IMR-90 (cell line): ENCODE measurements at regions not wholly inside any gene's neighbourhood (a gene's known extent, or its start where the extent isn't known, plus 50 kb on each side); places are given as distances from the start of the nearest gene placed in this dataset.
A peak's percentile ranks its signal among the peaks of the same experiment; 100 is the strongest.

Experiments
- ATAC-seq: fragments of 200-7000 bp; cut with Tn5 transposase; 2 replicates; pipeline ENCODE4 v1.9.1; 2020; ENCODE audit warnings: low read depth, mild to moderate bottlenecking, moderate library complexity
- BruUV-seq: library from RNA; stranded (reverse); fragments of 400-500 nt; replicated peaks from 2 replicates; lab custom pipeline; 2021; lab: Mats Ljungman, UMichigan
- CTCF ChIA-PET: fragments of 300-600 bp; formaldehyde crosslinking; extraction: SDS; loops from one replicate; lab custom pipeline; 2021; ENCODE audit warnings: antibody characterized with exemption; lab: Yijun Ruan, JAX
- POLR2A ChIA-PET: fragments of 300-600 bp; sonication (Branson Sonifier 250); formaldehyde crosslinking; loops from one replicate; lab custom pipeline; 2022; ENCODE audit warnings: antibody characterized with exemption; ENCODE audit not compliant: unreplicated experiment; lab: Charles Lee
- DNase-seq: peaks from one replicate; pipeline ENCODE4 v3.0.0; 2013
- H2AFZ ChIP-seq: replicated peaks from 2 replicates; pipeline ENCODE3; 2013; ENCODE audit warnings: low read length, mild to moderate bottlenecking; ENCODE audit not compliant: poor library complexity
- H2AK5ac ChIP-seq: 2 replicates; pipeline ENCODE4 v1.6.1; 2013; ENCODE audit warnings: low read depth, low read length, inconsistent platforms
- H2AK9ac ChIP-seq: replicated peaks from 2 replicates; pipeline ENCODE3; 2013; ENCODE audit warnings: mild to moderate bottlenecking, low read depth, low read length, moderate library complexity; ENCODE audit not compliant: poor library complexity
- H2BK120ac ChIP-seq: 2 replicates; pipeline ENCODE4 v1.6.1; 2013; ENCODE audit warnings: low read depth, low read length, inconsistent platforms
- H2BK15ac ChIP-seq: 3 replicates; pipeline ENCODE4 v1.6.1; 2013; ENCODE audit warnings: low read depth, low read length, inconsistent platforms
- H2BK20ac ChIP-seq: 2 replicates; pipeline ENCODE4 v1.6.1; 2013; ENCODE audit warnings: low read depth, mild to moderate bottlenecking, inconsistent platforms, low read length, moderate library complexity
- H2BK5ac ChIP-seq: 2 replicates; pipeline ENCODE4 v1.6.1; 2013; ENCODE audit warnings: mild to moderate bottlenecking, low read depth, low read length, inconsistent platforms; ENCODE audit not compliant: poor library complexity, severe bottlenecking
- H3K14ac ChIP-seq: replicated peaks from 2 replicates; pipeline ENCODE4 v1.6.1; 2013; ENCODE audit warnings: low read depth, low read length, inconsistent platforms
- H3K18ac ChIP-seq: 2 replicates; pipeline ENCODE4 v1.6.1; 2013; ENCODE audit warnings: low read depth, low read length, control low read depth
- H3K23ac ChIP-seq: 2 replicates; pipeline ENCODE4 v1.6.1; 2013; ENCODE audit warnings: low read depth, low read length, inconsistent platforms
- H3K27ac ChIP-seq: 2 replicates; pipeline ENCODE4 v1.5.1; 2013; ENCODE audit warnings: mild to moderate bottlenecking, control low read depth, low read length; ENCODE audit not compliant: insufficient read depth
- H3K27me3 ChIP-seq: 2 replicates; pipeline ENCODE4 v1.6.1; 2013; ENCODE audit warnings: low read length; ENCODE audit not compliant: control insufficient read depth, insufficient read depth
- H3K36me3 ChIP-seq: 2 replicates; pipeline ENCODE4 v1.6.1; 2013; ENCODE audit warnings: low read length, mixed read lengths; ENCODE audit not compliant: control insufficient read depth, insufficient read depth
- H3K4ac ChIP-seq: 2 replicates; pipeline ENCODE4 v1.6.1; 2013; ENCODE audit warnings: low read depth, low read length, inconsistent platforms
- H3K4me1 ChIP-seq: 2 replicates; pipeline ENCODE4 v1.6.1; 2013; ENCODE audit warnings: low read length, mixed read lengths; ENCODE audit not compliant: control insufficient read depth, insufficient read depth
- H3K4me2 ChIP-seq: 2 replicates; pipeline ENCODE4 v1.6.1; 2013; ENCODE audit warnings: low read depth, mild to moderate bottlenecking, control low read depth, low read length, moderate library complexity
- H3K4me3 ChIP-seq: 2 replicates; pipeline ENCODE4 v1.5.1; 2013; ENCODE audit warnings: low read depth, mild to moderate bottlenecking, control low read depth, low read length, moderate library complexity; ENCODE audit not compliant: insufficient read depth
- H3K56ac ChIP-seq: 2 replicates; pipeline ENCODE4 v1.6.1; 2013; ENCODE audit warnings: low read length, inconsistent platforms; ENCODE audit not compliant: insufficient read depth; ENCODE audit errors: extremely low read depth
- H3K79me1 ChIP-seq, 2 experiments: 2 replicates each; pipeline ENCODE4 v1.6.1; 2013; ENCODE audit warnings: low read length in 2 of 2, inconsistent platforms in 1 of 2, low read depth in 1 of 2
- H3K9ac ChIP-seq: 2 replicates; pipeline ENCODE4 v1.6.1; 2013; ENCODE audit warnings: low read depth, low read length, control low read depth
- H3K9me1 ChIP-seq: 2 replicates; pipeline ENCODE4 v1.6.1; 2013; ENCODE audit warnings: low read length, inconsistent platforms; ENCODE audit not compliant: insufficient read depth
- H3K9me3 ChIP-seq: 2 replicates; pipeline ENCODE4 v1.6.1; 2013; ENCODE audit warnings: low read length; ENCODE audit not compliant: control insufficient read depth, insufficient read depth
- H4K20me1 ChIP-seq: 2 replicates; pipeline ENCODE4 v1.6.1; 2013; ENCODE audit warnings: low read length, inconsistent platforms; ENCODE audit not compliant: insufficient read depth
- H4K5ac ChIP-seq: 2 replicates; pipeline ENCODE4 v1.6.1; 2013; ENCODE audit warnings: mild to moderate bottlenecking, low read depth, low read length, control low read depth
- H4K8ac ChIP-seq, 2 experiments: 2 replicates each; pipeline ENCODE4 v1.6.1; 2013; ENCODE audit warnings: low read depth in 2 of 2, low read length in 2 of 2, control low read depth in 1 of 2, inconsistent platforms in 1 of 2
- H4K91ac ChIP-seq: 2 replicates; pipeline ENCODE4 v1.6.1; 2013; ENCODE audit warnings: low read depth, low read length, inconsistent platforms; ENCODE audit not compliant: insufficient read depth
- BHLHE40 ChIP-seq: fragments of 150-350 bp; IDR thresholded peaks from 2 replicates; pipeline ENCODE4 v1.6.1; 2016; ENCODE audit warnings: mild to moderate bottlenecking, low read depth, low read length
- MAFK ChIP-seq: IDR thresholded peaks from 2 replicates; pipeline ENCODE4 v1.6.1; 2012; ENCODE audit warnings: low read depth, low read length, improper control_type of control experiment
- MAZ ChIP-seq: IDR thresholded peaks from 2 replicates; pipeline ENCODE4 v1.6.1; 2012; ENCODE audit warnings: low read depth, mild to moderate bottlenecking, low read length, improper control_type of control experiment, moderate library complexity, borderline replicate concordance
- POLR2A ChIP-seq: IDR thresholded peaks from 2 replicates; pipeline ENCODE4 v1.6.1; 2012; ENCODE audit warnings: mild to moderate bottlenecking, low read depth, low read length
- WGBS, 2 experiments: methylation state at CpG; one replicate each; pipeline versions ENCODE4 v1.1.5 to v1.1.7; 2013; ENCODE audit warnings: missing lambda C conversion rate in 2 of 2; ENCODE audit not compliant: insufficient read length in 1 of 2; ENCODE audit errors: extremely low coverage in 2 of 2; 5-methylcytosine and 5-hydroxymethylcytosine counted together
- dilution Hi-C: fragments of 300-500 bp; cut with HindIII; formaldehyde crosslinking; loops from one replicate; pipeline ENCODE4 v1.14.3; 2018; ENCODE audit warnings: low sequenced_read_pairs; ENCODE audit not compliant: unreplicated experiment
- in situ Hi-C: fragments of 300-500 bp; cut with MboI; formaldehyde crosslinking; loops from 3 replicates; pipeline ENCODE4 v1.14.3; 2019; ENCODE audit warnings: low sequenced_read_pairs, inconsistent platforms, mixed read lengths
- intact Hi-C: fragments of 100-400 bp; cut with micrococcal nuclease; formaldehyde crosslinking; loops from 2 replicates; pipeline ENCODE4 v1.10.0; 2022
- TF ChIP-seq, protein P1 (sequence below): fragments of 150-350 bp; IDR thresholded peaks from 2 replicates; pipeline ENCODE4 v1.6.1; 2017; ENCODE audit warnings: mild to moderate bottlenecking, antibody characterized with exemption, low read length, low read depth

DNA sequence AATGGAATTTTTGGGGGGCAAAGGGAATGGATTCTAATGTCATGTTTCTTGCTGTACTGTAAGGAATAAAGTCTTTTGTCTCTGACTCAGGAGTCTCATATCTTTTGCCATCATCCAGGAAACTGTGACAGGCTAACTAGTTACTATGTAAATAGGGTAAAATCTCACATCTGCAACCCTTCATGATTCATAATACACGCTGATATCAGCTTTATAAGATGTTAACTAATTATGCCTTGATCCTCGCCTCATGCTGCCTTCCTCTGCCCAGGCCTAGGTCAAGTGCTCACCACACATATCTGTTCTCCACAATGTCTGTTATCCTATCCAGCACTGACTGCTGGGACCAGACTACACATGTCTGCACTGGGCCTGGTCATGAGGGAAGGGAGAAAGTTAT is 81.3 kb upstream of the CXCL12 start:
- Histone ChIP-seq H3K18ac (no peak overlapping the region), H3K4me2 (no peak overlapping the region), H3K9me3 (no peaks in the 10 kb centered on the region), H2AFZ (no peak overlapping the region), H2AK9ac (no peak overlapping the region), H3K4ac (no peak overlapping the region), H2BK5ac (no peak overlapping the region), H3K23ac (no peak overlapping the region), H4K5ac (no peak overlapping the region), H3K27me3 (peaks cover 5% of the 10 kb centered on the region), H3K27ac (no peak overlapping the region), H3K9me1 (no peaks in the 10 kb centered on the region), H3K14ac (no peak overlapping the region), H3K79me1 (no peaks in the 10 kb centered on the region), H2BK20ac (no peak overlapping the region), H4K91ac (no peak overlapping the region), H2AK5ac (no peak overlapping the region), H2BK120ac (no peak overlapping the region), H3K4me3 (no peak overlapping the region), H3K36me3 (no peaks in the 10 kb centered on the region), H4K8ac (no peak overlapping the region), H4K20me1 (no peaks in the 10 kb centered on the region), H3K9ac (no peak overlapping the region), H3K4me1 (peaks cover 5% of the 10 kb centered on the region), H2BK15ac (no peak overlapping the region), H3K56ac (no peak overlapping the region)
- no CpG with 5 or more reads among the region's 2 CpGs for WGBS, 2 experiments
- peak; percentile 51 for DNase-seq
- ChIA-PET CTCF (interaction anchor here (1.0 kb wide), 1 partner anchor 389 kb away, joined by 3 read pairs; no protein-coding TSS in a partner anchor), POLR2A (no interaction called here)
- peak; percentile 49; the same call in 1 of the 2 replicates for ATAC-seq
- intact Hi-C loops (no loop called here), in situ Hi-C loops (no loop called here), dilution Hi-C loops (no loop called here)
- TF ChIP-seq BHLHE40 (no peak), MAFK (no peak), MAZ (no peak), POLR2A (no peak)
- TF ChIP-seq, protein P1, sequence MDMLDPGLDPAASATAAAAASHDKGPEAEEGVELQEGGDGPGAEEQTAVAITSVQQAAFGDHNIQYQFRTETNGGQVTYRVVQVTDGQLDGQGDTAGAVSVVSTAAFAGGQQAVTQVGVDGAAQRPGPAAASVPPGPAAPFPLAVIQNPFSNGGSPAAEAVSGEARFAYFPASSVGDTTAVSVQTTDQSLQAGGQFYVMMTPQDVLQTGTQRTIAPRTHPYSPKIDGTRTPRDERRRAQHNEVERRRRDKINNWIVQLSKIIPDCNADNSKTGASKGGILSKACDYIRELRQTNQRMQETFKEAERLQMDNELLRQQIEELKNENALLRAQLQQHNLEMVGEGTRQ, result no peak
- BruUV-seq, result no TSS peak
